AG10803 (cell line): ENCODE measurements at regions not wholly inside any gene's neighbourhood (a gene's known extent, or its start where the extent isn't known, plus 50 kb on each side); places are given as distances from the start of the nearest gene placed in this dataset.

Experiments used
- DNase-seq: peaks from one replicate; pipeline ENCODE4 v3.0.0; 2010; ENCODE audit warnings: low read depth
- H3K4me3 ChIP-seq: 2 replicates; pipeline ENCODE4 v1.5.1; 2011; ENCODE audit warnings: mild to moderate bottlenecking, low read length, control low read depth
- TF ChIP-seq, protein P1 (sequence below): conservative IDR thresholded peaks from 2 replicates; pipeline ENCODE4 v1.5.1; 2011; ENCODE audit warnings: mild to moderate bottlenecking, low read length, control low read depth, inconsistent platforms

DNA sequence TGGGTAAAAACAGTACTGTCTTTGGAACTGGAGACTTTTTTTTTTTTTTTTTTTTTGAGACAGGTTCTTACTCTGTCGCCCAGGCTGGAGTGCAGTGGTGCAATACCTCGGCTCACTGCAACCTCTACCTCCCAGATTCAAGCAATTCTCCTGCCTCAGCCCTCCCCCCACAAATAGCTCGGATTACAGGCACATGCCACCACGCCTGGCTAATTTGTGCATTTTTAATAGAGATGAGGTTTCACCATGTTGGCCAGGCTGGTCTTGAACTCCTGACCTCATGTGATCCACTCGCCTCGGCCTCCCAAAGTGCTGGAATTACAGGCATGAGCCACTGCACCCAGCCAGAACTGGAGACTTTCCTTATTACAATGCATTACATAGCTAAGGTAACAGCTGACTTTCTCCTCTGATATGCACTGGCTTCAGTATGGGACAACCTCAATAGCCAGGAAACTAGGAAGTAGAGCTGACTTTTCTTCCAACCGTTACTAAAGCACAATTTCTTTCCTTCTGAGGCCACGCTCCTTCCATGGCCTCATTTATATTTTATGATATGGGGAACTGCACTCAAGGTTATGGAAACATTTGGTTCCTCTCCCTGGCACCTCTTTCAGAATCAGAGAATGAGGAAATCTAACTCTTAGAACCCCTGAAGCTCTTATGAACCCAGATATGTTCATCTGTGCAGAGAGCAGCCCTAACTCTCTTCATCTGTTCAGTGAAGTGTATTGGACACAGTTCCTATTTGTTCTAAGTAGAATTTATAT is 53.5 kb upstream of the FAM9B start:
- no peak overlapping the region for H3K4me3 ChIP-seq
- TF ChIP-seq, protein P1, sequence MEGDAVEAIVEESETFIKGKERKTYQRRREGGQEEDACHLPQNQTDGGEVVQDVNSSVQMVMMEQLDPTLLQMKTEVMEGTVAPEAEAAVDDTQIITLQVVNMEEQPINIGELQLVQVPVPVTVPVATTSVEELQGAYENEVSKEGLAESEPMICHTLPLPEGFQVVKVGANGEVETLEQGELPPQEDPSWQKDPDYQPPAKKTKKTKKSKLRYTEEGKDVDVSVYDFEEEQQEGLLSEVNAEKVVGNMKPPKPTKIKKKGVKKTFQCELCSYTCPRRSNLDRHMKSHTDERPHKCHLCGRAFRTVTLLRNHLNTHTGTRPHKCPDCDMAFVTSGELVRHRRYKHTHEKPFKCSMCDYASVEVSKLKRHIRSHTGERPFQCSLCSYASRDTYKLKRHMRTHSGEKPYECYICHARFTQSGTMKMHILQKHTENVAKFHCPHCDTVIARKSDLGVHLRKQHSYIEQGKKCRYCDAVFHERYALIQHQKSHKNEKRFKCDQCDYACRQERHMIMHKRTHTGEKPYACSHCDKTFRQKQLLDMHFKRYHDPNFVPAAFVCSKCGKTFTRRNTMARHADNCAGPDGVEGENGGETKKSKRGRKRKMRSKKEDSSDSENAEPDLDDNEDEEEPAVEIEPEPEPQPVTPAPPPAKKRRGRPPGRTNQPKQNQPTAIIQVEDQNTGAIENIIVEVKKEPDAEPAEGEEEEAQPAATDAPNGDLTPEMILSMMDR = no peak
- DNase-seq = no peak

DNA sequence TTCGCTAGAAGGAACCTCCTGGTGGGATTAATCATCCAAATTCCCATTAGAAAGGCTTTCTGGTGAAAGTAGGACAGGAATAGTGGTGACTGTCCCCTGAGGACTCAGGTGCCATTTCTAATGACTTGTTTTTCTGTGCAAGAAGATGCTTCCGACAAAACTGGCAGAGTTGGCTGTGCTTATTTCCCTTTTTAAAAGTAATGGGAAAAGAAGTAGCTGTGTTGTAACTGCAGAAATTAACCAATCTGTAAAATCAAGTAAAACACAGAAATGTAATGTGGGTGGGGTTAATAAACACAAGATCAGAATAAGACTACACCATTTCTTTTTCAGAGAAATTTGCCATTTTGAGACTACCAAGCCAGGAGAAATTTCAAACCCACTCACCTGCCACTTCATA is 55.0 kb upstream of the FAM9B start:
- no peak overlapping the region for H3K4me3 ChIP-seq
- TF ChIP-seq, protein P1 = no peak
- DNase-seq = no peak

DNA sequence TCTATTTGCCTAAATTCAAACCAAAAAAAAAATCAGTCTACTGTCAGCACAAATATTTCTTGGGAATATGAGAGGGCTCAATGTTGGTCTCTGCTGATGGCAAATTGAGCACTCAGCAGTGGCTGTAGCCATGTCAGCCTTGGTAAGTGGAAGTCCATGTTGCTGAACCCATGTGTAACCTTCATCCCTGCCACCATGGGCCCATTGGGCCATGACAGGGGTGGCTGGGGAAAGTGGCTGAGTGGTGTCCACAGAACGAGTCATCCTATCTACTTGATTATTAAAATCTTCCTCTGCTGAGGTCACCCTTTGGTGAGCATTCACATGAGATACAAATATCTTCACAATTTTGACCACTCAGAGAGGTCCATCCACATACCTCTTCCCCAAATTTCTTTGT is 56.8 kb upstream of the FAM9B start:
- TF ChIP-seq, protein P1 = no peak
- no peak overlapping the region for H3K4me3 ChIP-seq
- no peak for DNase-seq

DNA sequence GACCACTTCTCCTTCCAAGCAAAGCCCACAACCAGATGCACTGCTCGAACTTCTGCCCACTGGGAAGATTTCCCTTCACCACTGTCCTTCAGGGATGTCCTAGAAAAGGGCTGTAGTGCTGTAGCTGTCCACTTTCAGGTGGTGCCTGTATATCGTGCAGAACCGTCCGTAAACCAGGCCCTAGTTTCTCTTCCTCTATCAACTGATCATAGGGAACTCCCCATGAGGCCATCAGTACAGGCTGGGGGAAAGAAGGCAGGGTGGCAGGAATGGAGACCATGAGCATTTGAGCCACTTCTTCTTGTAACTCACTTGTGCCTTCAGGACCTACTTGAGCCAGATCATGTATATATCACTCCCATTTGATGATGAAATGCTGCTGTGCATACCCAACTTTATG is 57.3 kb upstream of the FAM9B start:
- TF ChIP-seq, protein P1 = no peak
- DNase-seq = no peak
- no peak overlapping the region for H3K4me3 ChIP-seq

DNA sequence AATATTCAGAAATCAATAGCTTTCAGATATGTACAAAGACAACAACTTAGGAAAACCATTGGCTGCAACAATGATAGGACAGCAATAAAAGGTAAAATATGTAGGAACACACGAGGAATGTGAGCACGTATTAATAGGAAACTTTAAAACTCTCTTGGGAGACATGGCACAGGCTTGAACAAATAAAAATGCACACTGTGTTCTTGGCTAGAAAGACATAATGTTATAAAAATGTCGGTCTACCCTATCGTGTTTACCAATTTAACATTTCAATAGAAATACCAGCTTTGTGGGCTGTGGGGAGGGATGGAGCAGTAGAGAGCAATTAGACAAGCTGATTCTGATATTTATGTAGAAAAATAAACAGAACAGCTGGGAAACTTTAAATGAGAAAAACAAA is 69.0 kb upstream of the FAM9B start:
- TF ChIP-seq, protein P1 = no peak
- H3K4me3 ChIP-seq = no peak overlapping the region
- DNase-seq = no peak

DNA sequence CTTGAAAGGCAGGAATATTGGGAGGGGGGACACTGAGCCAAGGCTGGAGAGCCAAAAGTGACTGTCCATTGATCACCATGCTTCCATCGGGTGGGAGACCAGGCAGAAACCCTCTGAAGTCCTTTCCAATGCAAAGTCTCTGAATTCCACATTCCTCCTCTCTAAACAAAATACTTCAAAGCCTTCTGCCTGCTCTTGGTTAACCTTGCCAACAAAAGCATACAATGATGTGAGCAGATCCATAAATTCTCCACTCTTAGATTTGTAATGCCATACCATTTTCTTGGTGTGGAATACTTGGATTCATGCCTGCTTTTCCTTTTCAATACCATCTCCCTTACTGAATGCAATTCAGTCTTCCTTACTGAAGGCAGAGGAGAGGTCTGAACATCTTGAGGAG is 74.1 kb upstream of the FAM9B start:
- TF ChIP-seq, protein P1 = no peak

DNA sequence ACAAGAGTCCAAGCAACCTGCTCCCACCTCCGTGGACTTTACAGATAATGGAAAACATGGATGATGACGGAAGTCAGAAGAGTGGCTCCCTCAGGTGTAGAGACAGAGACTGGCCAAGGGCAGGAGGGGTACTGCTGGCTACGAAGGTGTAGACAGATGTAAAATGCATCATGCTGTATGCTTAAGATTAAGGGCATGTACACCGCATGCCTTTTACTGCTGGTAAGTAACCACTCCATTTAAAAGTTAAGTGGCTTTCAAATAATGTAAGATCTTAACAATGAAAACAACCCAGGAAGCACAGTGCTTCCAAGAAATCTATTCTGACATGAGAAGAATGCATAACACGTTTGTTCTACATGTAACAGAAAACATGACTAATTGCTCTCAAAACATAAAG is 76.9 kb upstream of the FAM9B start:
- H3K4me3 ChIP-seq = no peak overlapping the region
- TF ChIP-seq, protein P1 = no peak
- no peak for DNase-seq

More for the DNA sequence above, 74.1 kb upstream of the FAM9B start:
- no peak for DNase-seq
- no peak overlapping the region for H3K4me3 ChIP-seq
